ENCODE measurements at regions not wholly inside any gene's neighbourhood (a gene's known extent, or its start where the extent isn't known, plus 50 kb on each side); places are given as distances from the start of the nearest gene placed in this dataset.
A peak's percentile ranks its signal among the peaks of the same experiment; 100 is the strongest.
"Not testable (repeated sequence)": the region's sequence is repeated elsewhere in the genome, so short reads cannot be mapped to it uniquely, and the experiment has no call there.

GRCh38 chr5:106780355-106780754, 890.4 kb downstream of the EFNA5 start:
- no peak overlapping the region for H4K91ac ChIP-seq (ENCODE audit: insufficient read length, low read depth, low read length)
- no peak overlapping the region for H2BK12ac ChIP-seq (ENCODE audit: insufficient read length, low read depth, low read length)
- no peak overlapping the region for H3K14ac ChIP-seq (ENCODE audit: insufficient read depth, low read length)
- no peak overlapping the region for H3K18ac ChIP-seq (ENCODE audit: insufficient read length, low read depth, low read length)
- H2BK5ac ChIP-seq (ENCODE audit: insufficient read length, low read length) = no peak overlapping the region
- H3K9me3 ChIP-seq (ENCODE audit: control insufficient read depth, low read depth, low read length) = no peaks in the 10 kb centered on the region
- no peaks in the 10 kb centered on the region for H3K79me1 ChIP-seq (ENCODE audit: insufficient read depth, low read depth, low read length, poor library complexity, severe bottlenecking)
- H4K8ac ChIP-seq (replicated peaks; ENCODE audit: insufficient read length, low read depth, low read length) = no peak overlapping the region
- H2BK15ac ChIP-seq (ENCODE audit: low read depth, low read length) = no peak overlapping the region
- H3K4ac ChIP-seq (ENCODE audit: low read depth, low read length) = no peak overlapping the region
- Mint-ChIP-seq H3K36me3 (ENCODE audit: insufficient read depth in 1 of 3, low read depth in 3 of 3) (peaks cover 4 to 16% (median 5%) of the 10 kb centered on the region in 3 experiments; a peak in 4 of 7 replicates), H3K4me3 (no peak overlapping the region), H3K9me3 (peaks cover 15% of the 10 kb centered on the region in 2 experiments; a peak in 3 of 5 replicates), H3K27ac (0 out of 7 replicates have a peak overlapping the region, but pooled peaks of 1 of the 3 experiments have one; percentile 70), H3K4me1 (peaks cover 0 to 4% of the 10 kb centered on the region in 2 experiments; a peak in 1 of 4 replicates), H3K27me3 (ENCODE audit: low read depth) (no peaks in the 10 kb centered on the region; the same call in 1 of the 2 replicates)
- H3K9ac ChIP-seq (ENCODE audit: extremely low read depth, insufficient read length, low read length) = no peak overlapping the region
- no peak overlapping the region for H3T11ph ChIP-seq (ENCODE audit: low read length)
- H2BK120ac ChIP-seq (ENCODE audit: low read depth, low read length, poor library complexity, severe bottlenecking) = no peak overlapping the region
- no peaks in the 10 kb centered on the region for H3K23me2 ChIP-seq (ENCODE audit: insufficient read length, low read depth, low read length, poor library complexity, severe bottlenecking)
- no peak overlapping the region for H2AFZ ChIP-seq (ENCODE audit: low read length)
- no peak overlapping the region for H3K23ac ChIP-seq (ENCODE audit: insufficient read length, low read depth, low read length)
- no peaks in the 10 kb centered on the region for H3K4me1 ChIP-seq (ENCODE audit: insufficient read depth, low read length)
- no peaks in the 10 kb centered on the region for H3K79me2 ChIP-seq (ENCODE audit: insufficient read depth, low read length)
- H3K27ac ChIP-seq (ENCODE audit: insufficient read length, low read depth, low read length) = no peak overlapping the region
- H3K4me2 ChIP-seq (ENCODE audit: insufficient read depth, insufficient read length, low read length) = no peak overlapping the region
- no peak overlapping the region for H3K56ac ChIP-seq (ENCODE audit: insufficient read length, low read depth, low read length)
- H2AK5ac ChIP-seq (ENCODE audit: insufficient read length, low read length) = no peak overlapping the region
- no peaks in the 10 kb centered on the region for H3K27me3 ChIP-seq (ENCODE audit: insufficient read depth, low read length)
- TF ChIP-seq CTCF (conservative IDR thresholded peaks at IDR 0.05) = no peak
- H2BK20ac ChIP-seq (ENCODE audit: low read depth, low read length, poor library complexity, severe bottlenecking) = no peak overlapping the region
- no peak overlapping the region for H4K5ac ChIP-seq (ENCODE audit: insufficient read length, low read depth, low read length)
- H4K20me1 ChIP-seq (ENCODE audit: control insufficient read depth, insufficient read depth, insufficient read length) = no peaks in the 10 kb centered on the region
- WGBS (ENCODE audit: extremely low coverage, insufficient read length, low lambda C conversion rate) = no CpG with 5 or more reads among the region's 2 CpGs
- DNase-seq = no peak

DNA sequence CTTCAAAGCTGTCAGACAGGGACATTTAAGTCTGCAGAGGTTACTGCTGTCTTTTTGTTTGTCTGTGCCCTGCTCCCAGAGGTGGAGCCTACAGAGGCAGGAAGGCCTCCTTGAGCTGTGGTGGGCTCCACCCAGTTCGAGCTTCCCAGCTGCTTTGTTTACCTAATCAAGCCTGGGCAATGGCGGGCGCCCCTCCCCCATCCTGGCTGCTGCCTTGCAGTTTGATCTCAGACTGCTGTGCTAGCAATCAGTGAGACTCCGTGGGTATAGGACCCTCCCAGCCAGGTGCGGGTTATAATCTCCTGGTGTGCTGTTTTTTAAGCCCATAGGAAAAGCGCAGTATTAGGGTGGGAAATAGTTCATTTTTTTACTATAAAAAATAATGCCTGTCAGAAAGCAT, 894.2 kb downstream of the EFNA5 start:
- H3K4me1 ChIP-seq (ENCODE audit: insufficient read depth, low read length); H3K79me1 ChIP-seq (ENCODE audit: insufficient read depth, low read depth, low read length, poor library complexity, severe bottlenecking); H3K4me1 Mint-ChIP-seq; H3K23ac ChIP-seq (ENCODE audit: insufficient read length, low read depth, low read length); H4K5ac ChIP-seq (ENCODE audit: insufficient read length, low read depth, low read length); DNase-seq; H3K4me2 ChIP-seq (ENCODE audit: insufficient read depth, insufficient read length, low read length); H3K27me3 ChIP-seq (ENCODE audit: insufficient read depth, low read length); H3K27me3 Mint-ChIP-seq (ENCODE audit: low read depth); H4K91ac ChIP-seq (ENCODE audit: insufficient read length, low read depth, low read length); H3K27ac ChIP-seq (ENCODE audit: insufficient read length, low read depth, low read length); H4K20me1 ChIP-seq (ENCODE audit: control insufficient read depth, insufficient read depth, insufficient read length); H3K79me2 ChIP-seq (ENCODE audit: insufficient read depth, low read length); H3K4me3 Mint-ChIP-seq; H2BK5ac ChIP-seq (ENCODE audit: insufficient read length, low read length); H2BK120ac ChIP-seq (ENCODE audit: low read depth, low read length, poor library complexity, severe bottlenecking); H2AK5ac ChIP-seq (ENCODE audit: insufficient read length, low read length); H3K18ac ChIP-seq (ENCODE audit: insufficient read length, low read depth, low read length); H3K9me3 ChIP-seq (ENCODE audit: control insufficient read depth, low read depth, low read length); H3T11ph ChIP-seq (ENCODE audit: low read length); H3K4ac ChIP-seq (ENCODE audit: low read depth, low read length); H2BK20ac ChIP-seq (ENCODE audit: low read depth, low read length, poor library complexity, severe bottlenecking); H2AFZ ChIP-seq (ENCODE audit: low read length); H4K8ac ChIP-seq (replicated peaks; ENCODE audit: insufficient read length, low read depth, low read length); H3K56ac ChIP-seq (ENCODE audit: insufficient read length, low read depth, low read length); H3K23me2 ChIP-seq (ENCODE audit: insufficient read length, low read depth, low read length, poor library complexity, severe bottlenecking); H2BK15ac ChIP-seq (ENCODE audit: low read depth, low read length); H2BK12ac ChIP-seq (ENCODE audit: insufficient read length, low read depth, low read length); H3K14ac ChIP-seq (ENCODE audit: insufficient read depth, low read length); H3K27ac Mint-ChIP-seq; H3K9ac ChIP-seq (ENCODE audit: extremely low read depth, insufficient read length, low read length): not testable (repeated sequence)
- peaks cover 4 to 16% (median 5%) of the 10 kb centered on the region in 3 experiments; a peak in 5 of 7 replicates for H3K36me3 Mint-ChIP-seq (ENCODE audit: insufficient read depth in 1 of 3, low read depth in 3 of 3)
- H3K9me3 Mint-ChIP-seq = peaks cover 14 to 17% of the 10 kb centered on the region in 2 experiments; a peak in 4 of 5 replicates
- no CpG with 5 or more reads among the region's 6 CpGs for WGBS (ENCODE audit: extremely low coverage, insufficient read length, low lambda C conversion rate)
